Osteocyte (in vitro differentiated cells): ENCODE measurements at regions not wholly inside any gene's neighbourhood (a gene's known extent, or its start where the extent isn't known, plus 50 kb on each side); places are given as distances from the start of the nearest gene placed in this dataset.
"Not testable (repeated sequence)": the region's sequence is repeated elsewhere in the genome, so short reads cannot be mapped to it uniquely, and the experiment has no call there.

Experiments
- DNase-seq: peaks from one replicate; pipeline ENCODE4 v3.0.0; 2021; ENCODE audit warnings: mixed read lengths; ENCODE audit not compliant: unreplicated experiment; ENCODE audit errors: extremely low spot score
- H3K27ac Mint-ChIP-seq: one replicate; pipeline ENCODE4 v1.8.0; 2021; ENCODE audit warnings: mild to moderate bottlenecking, mixed read lengths; ENCODE audit not compliant: unreplicated experiment
- H3K27me3 Mint-ChIP-seq: one replicate; pipeline ENCODE4 v1.8.0; 2021; ENCODE audit warnings: mixed read lengths; ENCODE audit not compliant: unreplicated experiment
- H3K36me3 Mint-ChIP-seq: one replicate; pipeline ENCODE4 v1.8.0; 2021; ENCODE audit warnings: mixed read lengths; ENCODE audit not compliant: unreplicated experiment
- H3K4me1 Mint-ChIP-seq: one replicate; pipeline ENCODE4 v1.8.0; 2021; ENCODE audit warnings: mixed read lengths; ENCODE audit not compliant: unreplicated experiment
- H3K4me3 Mint-ChIP-seq: one replicate; pipeline ENCODE4 v1.8.0; 2021; ENCODE audit warnings: mild to moderate bottlenecking, moderate library complexity, mixed read lengths; ENCODE audit not compliant: unreplicated experiment
- H3K9me3 Mint-ChIP-seq: one replicate; pipeline ENCODE4 v1.8.0; 2021; ENCODE audit warnings: mixed read lengths; ENCODE audit not compliant: unreplicated experiment
- CTCF ChIP-seq: fragments of 200-600 bp; sonication (generic); IDR thresholded peaks from 2 replicates; pipeline ENCODE4 v1.5.0; 2021; ENCODE audit warnings: antibody characterized with exemption, mild to moderate bottlenecking, moderate library complexity

DNA sequence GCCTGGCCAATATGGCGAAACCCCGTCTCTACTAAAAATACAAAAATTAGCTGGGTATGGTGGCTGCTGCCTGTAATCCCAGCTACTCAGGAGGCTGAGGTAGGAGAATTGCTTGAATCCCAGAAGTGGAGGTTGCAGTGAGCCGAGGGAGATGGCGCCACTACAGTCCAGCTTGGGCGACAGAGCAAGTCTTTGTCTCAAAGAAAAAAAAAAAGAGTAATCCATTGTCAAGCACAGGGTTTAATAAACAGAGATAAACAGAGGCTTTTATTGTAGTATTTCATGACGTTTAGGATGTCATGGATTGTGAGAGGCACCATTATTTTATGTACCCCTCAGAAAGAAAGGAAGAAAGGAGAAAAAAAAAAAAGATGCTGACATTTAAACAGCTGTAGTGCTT lies 75.2 kb upstream of the RNU2-1 start:
- H3K27me3 Mint-ChIP-seq = no peaks in the 10 kb centered on the region
- TF ChIP-seq CTCF = no peak
- no peaks in the 10 kb centered on the region for H3K4me1 Mint-ChIP-seq
- no peaks in the 10 kb centered on the region for H3K9me3 Mint-ChIP-seq
- no peak overlapping the region for H3K27ac Mint-ChIP-seq
- DNase-seq = no peak
- no peak overlapping the region for H3K4me3 Mint-ChIP-seq
- H3K36me3 Mint-ChIP-seq = no peaks in the 10 kb centered on the region

- not testable (repeated sequence) for H3K27me3 Mint-ChIP-seq, H3K9me3 Mint-ChIP-seq, H3K27ac Mint-ChIP-seq, H3K36me3 Mint-ChIP-seq, H3K4me3 Mint-ChIP-seq, H3K4me1 Mint-ChIP-seq
- DNase-seq = peak; percentile 62
Observed at GRCh38 chr17:43304792-43305191, 71.0 kb upstream of the RNU2-1 start.

DNA sequence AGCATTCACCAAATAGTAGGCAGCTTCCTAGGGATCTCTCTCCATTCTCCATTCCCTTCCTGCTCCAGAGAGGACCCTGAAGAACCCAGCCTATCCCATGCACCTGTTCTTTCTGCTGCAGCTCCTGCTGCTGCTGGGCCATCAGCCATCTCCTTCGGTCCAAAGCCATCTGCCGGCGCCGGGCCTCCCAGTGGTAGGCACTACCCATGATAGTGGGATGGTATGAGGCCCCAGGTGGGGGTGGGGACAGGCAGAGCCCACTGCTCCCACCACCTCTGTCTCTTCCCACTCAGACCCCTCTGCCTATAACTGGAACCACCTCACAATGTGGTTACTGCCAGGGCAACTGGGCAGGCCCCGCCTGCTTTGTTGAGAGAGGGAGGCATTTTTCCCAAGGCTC lies 69.3 kb upstream of the RNU2-1 start:
- H3K27ac Mint-ChIP-seq, H3K9me3 Mint-ChIP-seq, H3K36me3 Mint-ChIP-seq, H3K27me3 Mint-ChIP-seq, H3K4me3 Mint-ChIP-seq, H3K4me1 Mint-ChIP-seq, DNase-seq: not testable (repeated sequence)

DNA sequence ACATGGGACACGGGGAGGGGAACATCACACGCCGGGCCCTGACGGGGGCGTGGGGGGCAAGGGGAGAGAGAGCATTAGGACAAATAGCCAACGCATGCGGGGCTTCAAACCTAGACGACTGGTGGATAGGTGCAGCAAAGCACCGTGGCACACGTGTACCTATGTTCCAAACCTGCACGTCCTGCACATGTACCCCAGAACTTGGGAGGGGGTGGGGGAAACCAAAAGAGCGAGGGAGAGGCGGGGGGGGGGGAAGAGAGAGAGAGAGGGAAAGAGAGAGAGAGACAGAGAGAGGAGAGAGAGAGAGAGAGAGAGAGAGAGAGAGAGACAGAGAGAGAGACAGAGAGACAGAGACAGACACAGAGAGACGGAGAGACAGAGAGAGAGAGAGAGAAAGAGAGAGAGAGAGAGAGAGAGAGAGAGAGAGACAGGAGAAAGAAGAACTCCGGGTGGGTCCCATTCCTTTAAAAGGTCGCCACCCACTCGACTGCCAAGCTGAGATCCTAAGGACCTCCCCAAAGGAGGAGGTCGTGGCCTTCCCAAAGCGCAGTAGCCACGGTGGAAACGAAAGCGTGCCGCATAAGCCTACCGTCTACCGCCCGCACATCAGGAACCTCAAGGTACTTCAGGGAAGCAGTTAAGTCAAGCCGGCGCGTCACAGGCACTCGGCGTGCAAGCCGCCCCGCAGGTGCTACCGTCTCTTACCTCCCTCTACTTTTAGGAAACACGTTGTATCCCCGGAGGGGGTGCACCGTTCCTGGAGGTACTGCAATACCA lies 65.7 kb upstream of the RNU2-1 start:
- H3K27ac Mint-ChIP-seq, H3K4me3 Mint-ChIP-seq, H3K4me1 Mint-ChIP-seq, DNase-seq, H3K9me3 Mint-ChIP-seq, H3K27me3 Mint-ChIP-seq, H3K36me3 Mint-ChIP-seq: not testable (repeated sequence)

DNA sequence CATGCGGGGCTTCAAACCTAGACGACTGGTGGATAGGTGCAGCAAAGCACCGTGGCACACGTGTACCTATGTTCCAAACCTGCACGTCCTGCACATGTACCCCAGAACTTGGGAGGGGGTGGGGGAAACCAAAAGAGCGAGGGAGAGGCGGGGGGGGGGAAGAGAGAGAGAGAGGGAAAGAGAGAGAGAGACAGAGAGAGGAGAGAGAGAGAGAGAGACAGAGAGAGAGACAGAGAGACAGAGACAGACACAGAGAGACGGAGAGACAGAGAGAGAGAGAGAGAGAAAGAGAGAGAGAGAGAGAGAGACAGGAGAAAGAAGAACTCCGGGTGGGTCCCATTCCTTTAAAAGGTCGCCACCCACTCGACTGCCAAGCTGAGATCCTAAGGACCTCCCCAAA lies 55.9 kb upstream of the RNU2-1 start:
- not testable (repeated sequence) for H3K4me3 Mint-ChIP-seq, DNase-seq, H3K27ac Mint-ChIP-seq, H3K27me3 Mint-ChIP-seq, H3K9me3 Mint-ChIP-seq, H3K36me3 Mint-ChIP-seq, H3K4me1 Mint-ChIP-seq

DNA sequence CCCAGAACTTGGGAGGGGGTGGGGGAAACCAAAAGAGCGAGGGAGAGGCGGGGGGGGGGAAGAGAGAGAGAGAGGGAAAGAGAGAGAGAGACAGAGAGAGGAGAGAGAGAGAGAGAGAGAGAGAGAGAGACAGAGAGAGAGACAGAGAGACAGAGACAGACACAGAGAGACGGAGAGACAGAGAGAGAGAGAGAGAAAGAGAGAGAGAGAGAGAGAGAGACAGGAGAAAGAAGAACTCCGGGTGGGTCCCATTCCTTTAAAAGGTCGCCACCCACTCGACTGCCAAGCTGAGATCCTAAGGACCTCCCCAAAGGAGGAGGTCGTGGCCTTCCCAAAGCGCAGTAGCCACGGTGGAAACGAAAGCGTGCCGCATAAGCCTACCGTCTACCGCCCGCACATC lies 49.8 kb upstream of the RNU2-1 start:
- H3K4me1 Mint-ChIP-seq, H3K4me3 Mint-ChIP-seq, H3K36me3 Mint-ChIP-seq: not testable (repeated sequence)

More for the DNA sequence above, 49.8 kb upstream of the RNU2-1 start:
- H3K9me3 Mint-ChIP-seq, H3K27me3 Mint-ChIP-seq, DNase-seq, H3K27ac Mint-ChIP-seq: not testable (repeated sequence)
